ENCODE measurements at regions not wholly inside any gene's neighbourhood (a gene's known extent, or its start where the extent isn't known, plus 50 kb on each side); places are given as distances from the start of the nearest gene placed in this dataset.

GRCh38 chr11:113578715-113579250 lies 103.6 kb upstream of the DRD2 start:
- H3K27me3 ChIP-seq (ENCODE audit: insufficient read depth, poor library complexity, severe bottlenecking): no peaks in the 10 kb centered on the region
- H3K27ac ChIP-seq (replicated peaks): no peak overlapping the region
- no peak overlapping the region for H3K4me3 ChIP-seq (replicated peaks; ENCODE audit: insufficient read depth, low read length)
- no peak for DNase-seq (ENCODE audit: low read depth in 1 of 2, low spot score in 1 of 2)
- TF ChIP-seq SPI1 (IDR thresholded peaks at IDR 0.05; ENCODE audit: borderline replicate concordance, low read depth): no peak
- no peak for TF ChIP-seq CTCF (IDR thresholded peaks at IDR 0.05; ENCODE audit: insufficient read depth, low read length)
- no peak for TF ChIP-seq REST (IDR thresholded peaks at IDR 0.05; ENCODE audit: insufficient replicate concordance, low read depth)
- no peak for TF ChIP-seq GABPA (IDR thresholded peaks at IDR 0.05; ENCODE audit: low read depth)

GRCh38 chr11:113578033-113578380 lies 102.8 kb upstream of the DRD2 start:
- Histone ChIP-seq H3K4me3 (replicated peaks; ENCODE audit: insufficient read depth, low read length) (no peak overlapping the region), H3K27ac (replicated peaks) (no peak overlapping the region), H3K27me3 (ENCODE audit: insufficient read depth, poor library complexity, severe bottlenecking) (no peaks in the 10 kb centered on the region)
- TF ChIP-seq SPI1 (IDR thresholded peaks at IDR 0.05; ENCODE audit: borderline replicate concordance, low read depth): no peak
- no peak for DNase-seq (ENCODE audit: low read depth in 1 of 2, low spot score in 1 of 2)

- DNase-seq (ENCODE audit: low read depth in 1 of 2, low spot score in 1 of 2): no peak
- H3K27me3 ChIP-seq (ENCODE audit: insufficient read depth, poor library complexity, severe bottlenecking): no peaks in the 10 kb centered on the region
- no peak overlapping the region for H3K4me3 ChIP-seq (replicated peaks; ENCODE audit: insufficient read depth, low read length)
- TF ChIP-seq POLR2AphosphoS5 (IDR thresholded peaks at IDR 0.05; ENCODE audit: low read depth) (no peak), SPI1 (IDR thresholded peaks at IDR 0.05; ENCODE audit: borderline replicate concordance, low read depth) (no peak), CTCF (IDR thresholded peaks at IDR 0.05; ENCODE audit: insufficient read depth, low read length) (no peak), REST (IDR thresholded peaks at IDR 0.05; ENCODE audit: insufficient replicate concordance, low read depth) (no peak), GABPA (IDR thresholded peaks at IDR 0.05; ENCODE audit: low read depth) (no peak)
- H3K27ac ChIP-seq (replicated peaks): no peak overlapping the region
Measured at GRCh38 chr11:113577356-113578032, 102.3 kb upstream of the DRD2 start.

- Histone ChIP-seq H3K4me3 (replicated peaks; ENCODE audit: insufficient read depth, low read length) (no peak overlapping the region), H3K27ac (replicated peaks) (no peak overlapping the region), H3K27me3 (ENCODE audit: insufficient read depth, poor library complexity, severe bottlenecking) (peaks cover 7% of the 10 kb centered on the region)
- DNase-seq (ENCODE audit: low read depth in 1 of 2, low spot score in 1 of 2): no peak
- TF ChIP-seq SPI1 (IDR thresholded peaks at IDR 0.05; ENCODE audit: borderline replicate concordance, low read depth) (no peak), GABPA (IDR thresholded peaks at IDR 0.05; ENCODE audit: low read depth) (no peak), CTCF (IDR thresholded peaks at IDR 0.05; ENCODE audit: insufficient read depth, low read length) (no peak), POLR2AphosphoS5 (IDR thresholded peaks at IDR 0.05; ENCODE audit: low read depth) (no peak), REST (IDR thresholded peaks at IDR 0.05; ENCODE audit: insufficient replicate concordance, low read depth) (no peak)
Measured at GRCh38 chr11:113574586-113574985, 99.4 kb upstream of the DRD2 start.

Data from HL-60 (cell line).